SU-DHL-6 (cell line): ENCODE measurements at regions not wholly inside any gene's neighbourhood (a gene's known extent, or its start where the extent isn't known, plus 50 kb on each side); places are given as distances from the start of the nearest gene placed in this dataset.

Experiments used
- EZH2phosphoT487 ChIP-seq: fragments of 200-600 bp; sonication (generic), shearing (Covaris generic); conservative IDR thresholded peaks from 2 replicates; pipeline ENCODE4 v1.6.1; 2018; ENCODE audit warnings: mild to moderate bottlenecking, antibody characterized with exemption, low read length, moderate library complexity, mixed read lengths
- TF ChIP-seq, protein P1 (sequence below): fragments of 200-600 bp; sonication (generic); IDR thresholded peaks from one replicate; pipeline ENCODE4 v1.5.1; 2017; ENCODE audit warnings: antibody characterized with exemption, mild to moderate bottlenecking, low read length, moderate library complexity; ENCODE audit not compliant: insufficient read depth, poor library complexity, severe bottlenecking

DNA sequence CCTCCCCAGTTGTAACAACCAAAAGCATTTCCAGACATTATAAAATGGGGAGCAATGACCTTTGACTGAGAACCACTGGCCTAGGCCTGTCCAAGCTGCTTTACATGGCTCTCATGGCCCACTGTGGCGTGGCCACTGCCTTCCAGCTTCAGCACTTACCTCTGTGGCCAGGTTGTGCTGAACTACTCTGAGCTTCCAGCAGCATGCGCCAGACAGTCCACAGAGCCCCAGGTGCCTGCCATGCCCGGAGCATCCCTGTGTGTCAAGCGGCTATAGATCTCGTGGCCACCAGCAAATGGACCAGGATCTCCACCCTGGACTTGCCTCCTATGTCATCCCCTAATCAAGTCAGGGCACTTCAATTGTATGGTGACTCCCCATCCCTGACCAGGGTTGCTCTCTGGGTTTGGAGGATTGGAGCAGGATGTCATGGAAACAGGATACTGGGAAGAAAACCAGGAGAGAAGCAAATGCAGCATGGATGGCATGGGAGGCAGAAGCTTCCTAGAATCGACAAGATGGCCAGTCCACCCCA lies 199.7 kb downstream of the UACA start:
- TF ChIP-seq, protein P1, sequence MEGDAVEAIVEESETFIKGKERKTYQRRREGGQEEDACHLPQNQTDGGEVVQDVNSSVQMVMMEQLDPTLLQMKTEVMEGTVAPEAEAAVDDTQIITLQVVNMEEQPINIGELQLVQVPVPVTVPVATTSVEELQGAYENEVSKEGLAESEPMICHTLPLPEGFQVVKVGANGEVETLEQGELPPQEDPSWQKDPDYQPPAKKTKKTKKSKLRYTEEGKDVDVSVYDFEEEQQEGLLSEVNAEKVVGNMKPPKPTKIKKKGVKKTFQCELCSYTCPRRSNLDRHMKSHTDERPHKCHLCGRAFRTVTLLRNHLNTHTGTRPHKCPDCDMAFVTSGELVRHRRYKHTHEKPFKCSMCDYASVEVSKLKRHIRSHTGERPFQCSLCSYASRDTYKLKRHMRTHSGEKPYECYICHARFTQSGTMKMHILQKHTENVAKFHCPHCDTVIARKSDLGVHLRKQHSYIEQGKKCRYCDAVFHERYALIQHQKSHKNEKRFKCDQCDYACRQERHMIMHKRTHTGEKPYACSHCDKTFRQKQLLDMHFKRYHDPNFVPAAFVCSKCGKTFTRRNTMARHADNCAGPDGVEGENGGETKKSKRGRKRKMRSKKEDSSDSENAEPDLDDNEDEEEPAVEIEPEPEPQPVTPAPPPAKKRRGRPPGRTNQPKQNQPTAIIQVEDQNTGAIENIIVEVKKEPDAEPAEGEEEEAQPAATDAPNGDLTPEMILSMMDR: no peak
- no peak for TF ChIP-seq EZH2phosphoT487
